ENCODE measurements at regions not wholly inside any gene's neighbourhood (a gene's known extent, or its start where the extent isn't known, plus 50 kb on each side); places are given as distances from the start of the nearest gene placed in this dataset.

DNA sequence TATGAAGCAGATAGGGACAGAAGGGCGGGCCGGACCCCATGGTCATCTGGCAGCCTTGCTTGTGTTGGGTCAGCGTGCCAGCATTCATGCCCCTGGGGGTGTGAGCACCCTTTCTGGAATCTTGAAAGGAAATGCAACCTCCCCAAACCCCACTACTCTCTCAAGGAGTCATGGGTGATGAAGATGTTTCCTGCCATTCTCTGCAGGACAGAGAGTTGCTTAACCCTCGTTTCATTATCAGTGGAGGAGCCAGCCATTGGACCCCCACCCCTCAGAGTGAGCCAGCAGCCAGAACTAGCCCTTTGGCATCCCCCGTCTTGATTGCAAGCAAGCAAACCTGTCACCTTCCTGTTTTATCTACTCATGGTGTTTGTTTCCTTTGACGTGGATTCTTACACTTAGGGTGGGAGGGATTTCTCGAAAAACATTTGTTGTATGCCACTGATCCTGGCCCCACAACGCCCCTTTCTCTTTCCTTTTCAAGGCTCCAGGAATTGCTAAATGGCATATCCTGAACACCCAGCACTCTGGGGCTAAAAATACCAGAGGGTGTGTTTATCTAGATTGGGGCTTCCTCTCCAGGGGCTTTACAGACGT is 258.3 kb downstream of the ETS1 start:
- no peak for DNase-seq (ENCODE audit: low spot score)

- DNase-seq (ENCODE audit: low spot score) = no peak
Observed at GRCh38 chr11:128327274-128327673, 260.1 kb downstream of the ETS1 start.

DNA sequence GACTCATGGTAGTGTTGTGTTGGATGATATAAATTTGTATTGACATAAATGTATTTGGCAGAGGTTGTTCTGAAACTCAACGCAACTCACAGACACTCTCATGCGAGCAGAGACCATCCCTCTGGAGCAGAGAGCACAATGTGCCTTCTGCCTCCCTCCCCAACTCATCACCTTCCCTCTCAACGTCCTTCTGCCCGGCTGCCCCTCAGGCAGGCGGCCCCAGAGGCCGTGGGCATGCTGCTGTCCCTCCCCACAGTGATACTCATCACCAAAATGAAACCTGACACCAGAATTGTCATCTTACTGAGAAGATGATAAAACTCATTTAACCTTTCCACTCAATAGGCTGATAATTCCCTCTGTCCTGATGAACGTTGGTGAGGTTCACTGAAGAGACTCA is 260.6 kb downstream of the ETS1 start:
- DNase-seq (ENCODE audit: low spot score) = no peak

DNA sequence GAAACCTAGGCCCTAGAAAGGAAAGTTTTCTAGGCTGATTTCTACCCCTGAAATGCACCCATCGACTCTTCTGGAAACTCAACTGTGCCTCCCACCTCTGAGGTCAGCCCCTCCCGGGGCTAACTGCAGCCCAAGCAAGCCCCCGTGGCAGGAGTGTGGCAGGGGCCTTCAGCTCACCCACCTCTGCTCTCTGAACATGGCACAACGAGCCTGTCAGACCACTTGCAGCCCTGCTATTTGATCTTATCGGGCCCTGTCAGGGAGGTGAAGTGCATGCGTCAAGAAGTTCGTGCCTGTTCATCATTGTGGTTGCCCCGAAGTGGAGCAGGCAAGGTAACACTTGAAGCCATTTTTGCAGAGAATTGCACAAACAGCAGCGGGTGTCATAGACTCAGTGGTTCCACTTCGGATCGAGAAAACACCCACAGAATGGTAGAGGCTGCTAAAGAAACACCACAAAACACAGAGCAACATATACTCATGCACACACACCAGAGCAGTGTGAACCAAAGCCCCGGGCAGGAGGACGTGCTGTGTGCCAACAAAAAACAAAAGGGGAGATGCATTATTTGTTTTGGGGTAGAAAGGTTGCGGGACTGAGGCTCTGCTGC is 262.7 kb downstream of the ETS1 start:
- peak; percentile 51 for DNase-seq (ENCODE audit: low spot score)

- DNase-seq (ENCODE audit: low spot score) = no peak
Observed at GRCh38 chr11:128324051-128324481, 263.3 kb downstream of the ETS1 start.

GRCh38 chr11:128323381-128323780 is 264.0 kb downstream of the ETS1 start:
- DNase-seq (ENCODE audit: low spot score) = no peak

DNA sequence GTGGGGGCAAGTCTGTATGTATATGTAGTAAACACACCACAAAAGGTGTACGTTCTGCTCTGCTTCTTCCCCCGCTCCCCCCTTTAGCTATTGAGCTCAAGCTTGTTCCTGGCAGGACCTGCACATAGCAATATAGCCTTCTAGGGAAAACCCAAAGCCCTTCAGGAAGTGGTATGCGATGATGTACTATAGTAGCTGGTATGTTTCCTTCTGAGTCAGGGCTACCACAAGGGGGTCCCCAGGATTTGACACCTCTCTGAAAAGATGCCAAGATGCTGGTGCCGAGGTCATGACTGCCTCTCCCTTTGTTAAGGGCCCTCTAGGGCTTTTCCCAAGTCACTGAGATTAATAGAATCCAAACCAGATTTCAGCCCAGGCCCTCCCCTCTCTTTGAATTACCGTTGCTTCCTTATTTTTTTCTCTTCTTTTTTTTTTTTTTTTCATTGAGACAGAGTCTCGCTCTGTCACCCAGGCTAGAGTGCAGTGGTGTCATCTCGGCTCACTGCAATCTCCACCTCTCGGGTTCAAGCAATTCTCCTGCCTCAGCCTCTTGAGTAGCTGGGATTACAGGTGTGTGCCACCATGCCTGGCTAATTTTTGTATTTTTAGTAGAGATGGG is 268.4 kb downstream of the ETS1 start:
- DNase-seq (ENCODE audit: low spot score) = no peak

GRCh38 chr11:128316541-128317227 is 270.7 kb downstream of the ETS1 start:
- no peak for DNase-seq (ENCODE audit: low spot score)

GRCh38 chr11:128315933-128316332 is 271.4 kb downstream of the ETS1 start:
- DNase-seq (ENCODE audit: low spot score) = no peak

DNA sequence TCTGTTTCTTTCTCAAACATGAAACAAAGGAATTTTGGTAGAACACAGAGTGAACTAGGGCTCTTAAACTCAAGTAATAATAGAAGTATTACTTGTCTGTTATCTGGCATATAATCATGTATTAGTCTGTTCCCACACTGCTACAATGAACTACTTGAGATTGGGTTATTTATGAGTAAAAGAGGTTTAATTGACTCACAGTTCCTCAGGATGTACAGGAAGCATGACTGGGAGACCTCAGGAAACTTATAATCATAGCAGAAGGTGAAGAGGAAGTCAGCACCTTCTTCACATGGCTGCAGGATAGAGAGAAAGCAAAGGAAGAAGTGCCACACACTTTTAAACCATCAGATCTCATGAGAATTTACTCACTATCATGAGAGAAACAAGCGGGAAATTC is 273.4 kb downstream of the ETS1 start:
- DNase-seq (ENCODE audit: low spot score) = no peak

- DNase-seq (ENCODE audit: low spot score) = no peak
Observed at GRCh38 chr11:128311742-128312719, 275.3 kb downstream of the ETS1 start.

DNA sequence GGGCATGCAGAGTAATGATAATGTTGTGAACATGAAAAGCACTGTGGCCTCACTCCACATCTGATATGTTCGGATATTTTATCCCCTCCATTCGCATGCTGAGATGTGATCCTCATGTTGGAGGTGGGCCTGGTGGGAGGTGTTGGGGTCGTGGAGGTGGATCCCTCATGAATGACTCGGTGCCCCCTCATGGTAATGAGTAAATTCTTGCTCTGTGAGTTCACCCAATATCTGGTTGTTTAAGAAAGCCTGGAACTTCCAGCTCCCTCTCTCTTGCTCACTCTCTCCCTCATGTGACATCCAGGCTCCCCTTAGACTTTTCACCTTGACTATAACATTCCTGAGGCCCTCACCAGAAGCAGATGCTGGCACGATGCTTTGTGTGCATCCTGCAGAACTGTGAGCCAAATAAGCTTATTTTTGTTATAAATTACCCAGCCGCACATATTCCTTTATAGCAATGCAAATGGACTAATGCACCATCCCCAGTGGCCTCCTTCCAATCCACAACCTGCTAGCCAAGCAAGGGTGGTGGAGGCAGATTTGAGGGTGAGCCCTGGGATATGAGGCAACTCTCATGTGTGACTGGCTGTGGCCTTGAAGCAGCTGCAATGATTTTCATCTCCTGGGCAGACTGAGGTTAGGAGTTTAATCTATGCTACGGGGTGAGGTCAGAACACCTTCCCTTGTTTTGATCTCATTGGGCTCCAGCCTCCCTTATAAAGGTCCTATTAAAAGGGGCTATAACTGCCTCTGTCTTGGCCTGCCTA is 276.5 kb downstream of the ETS1 start:
- DNase-seq (ENCODE audit: low spot score) = no peak

DNA sequence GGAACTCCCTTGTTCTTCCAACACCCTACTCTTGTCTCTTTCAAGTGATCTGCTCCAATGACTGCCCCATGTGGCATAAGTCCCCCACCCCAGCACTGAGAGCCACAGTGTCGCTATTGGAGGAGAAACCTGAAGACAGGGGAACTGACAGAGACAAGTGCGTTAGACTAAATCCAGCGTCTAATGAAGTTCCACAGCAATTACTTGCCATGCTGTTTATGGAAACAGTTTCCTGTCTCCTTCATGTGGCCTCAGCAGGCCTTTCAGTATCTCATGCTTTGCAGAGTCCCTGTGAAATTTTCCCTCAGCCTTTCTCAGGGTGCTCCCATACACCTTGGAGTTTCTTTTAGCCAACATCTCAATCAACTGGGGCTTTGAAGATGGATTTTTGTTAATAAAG is 277.4 kb downstream of the ETS1 start:
- DNase-seq (ENCODE audit: low spot score) = no peak

DNA sequence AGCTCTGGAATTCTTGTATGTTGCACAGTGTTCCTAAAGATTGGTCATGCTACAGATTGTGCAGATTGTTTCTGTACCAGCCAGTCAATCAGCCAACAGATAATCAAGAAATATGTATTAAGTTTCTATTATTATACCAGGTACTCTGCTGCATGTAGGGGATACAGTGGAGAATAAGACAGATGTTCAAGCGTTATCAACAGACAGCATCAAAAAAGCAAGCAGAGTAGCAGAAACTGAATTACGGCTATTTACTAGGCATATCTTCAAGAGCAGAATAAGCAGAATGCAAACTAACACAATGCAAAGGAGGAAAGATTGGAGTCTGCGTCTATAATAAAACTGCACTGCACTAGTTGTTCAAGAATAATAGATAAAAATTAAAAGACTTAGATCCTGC is 278.6 kb downstream of the ETS1 start:
- DNase-seq (ENCODE audit: low spot score) = no peak

GRCh38 chr11:128305588-128305987 is 281.8 kb downstream of the ETS1 start:
- DNase-seq (ENCODE audit: low spot score) = no peak

- DNase-seq (ENCODE audit: low spot score) = no peak
Observed at GRCh38 chr11:128304666-128305485, 282.5 kb downstream of the ETS1 start.

DNA sequence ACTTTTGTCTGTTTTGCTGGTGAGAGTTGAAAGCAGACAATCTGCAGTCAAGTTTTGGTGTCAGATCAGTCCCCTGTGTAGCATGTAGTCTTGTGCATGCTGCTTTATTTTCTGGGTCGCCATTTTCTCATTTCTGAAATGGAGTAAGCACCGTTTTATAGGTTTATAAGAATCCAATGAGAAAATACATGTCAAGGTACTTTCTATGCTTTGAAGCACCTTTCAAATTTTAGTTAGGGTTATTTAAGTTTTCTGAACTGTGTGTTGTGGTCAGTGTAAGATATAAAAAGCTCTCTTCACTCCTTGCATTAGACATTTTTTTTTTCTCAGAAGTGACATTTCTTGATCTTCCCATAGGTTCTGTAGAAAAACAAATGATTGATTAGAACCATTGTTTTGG is 283.2 kb downstream of the ETS1 start:
- DNase-seq (ENCODE audit: low spot score) = no peak

- no peak for DNase-seq (ENCODE audit: low spot score)
Observed at GRCh38 chr11:128303383-128303782, 284.0 kb downstream of the ETS1 start.

- peak; percentile 31 for DNase-seq (ENCODE audit: low spot score)
Observed at GRCh38 chr11:128302425-128303186, 284.8 kb downstream of the ETS1 start.
